ENCODE measurements at regions not wholly inside any gene's neighbourhood (a gene's known extent, or its start where the extent isn't known, plus 50 kb on each side); places are given as distances from the start of the nearest gene placed in this dataset.

DNA sequence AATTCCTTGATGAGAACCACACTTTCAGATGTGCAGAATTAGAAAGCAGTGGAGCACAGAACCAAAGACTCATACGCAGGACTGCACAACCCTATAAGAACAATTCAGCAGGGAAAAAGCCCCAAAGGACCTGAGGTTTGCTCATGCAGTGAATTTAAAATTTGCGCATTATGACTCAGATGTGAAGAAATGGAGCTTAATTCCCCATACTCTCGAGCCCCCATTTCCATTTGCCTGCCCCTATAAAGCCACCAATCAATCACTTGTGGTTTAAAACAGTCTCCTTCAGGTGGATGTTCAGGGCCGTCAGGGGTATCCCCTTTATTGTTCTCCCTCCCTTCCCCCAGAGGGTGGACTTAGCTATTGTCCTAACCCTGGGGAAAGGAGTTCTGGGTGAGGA, 221.2 kb downstream of the IGSF11 start:
- H3K4me3 ChIP-seq (ENCODE audit: low read depth, low read length), result no peak overlapping the region
- DNase-seq (ENCODE audit: low read depth), result peak; percentile 31
- TF ChIP-seq CTCF (IDR thresholded peaks at IDR 0.05; ENCODE audit: low read depth, low read length, missing control alignments), result no peak

DNA sequence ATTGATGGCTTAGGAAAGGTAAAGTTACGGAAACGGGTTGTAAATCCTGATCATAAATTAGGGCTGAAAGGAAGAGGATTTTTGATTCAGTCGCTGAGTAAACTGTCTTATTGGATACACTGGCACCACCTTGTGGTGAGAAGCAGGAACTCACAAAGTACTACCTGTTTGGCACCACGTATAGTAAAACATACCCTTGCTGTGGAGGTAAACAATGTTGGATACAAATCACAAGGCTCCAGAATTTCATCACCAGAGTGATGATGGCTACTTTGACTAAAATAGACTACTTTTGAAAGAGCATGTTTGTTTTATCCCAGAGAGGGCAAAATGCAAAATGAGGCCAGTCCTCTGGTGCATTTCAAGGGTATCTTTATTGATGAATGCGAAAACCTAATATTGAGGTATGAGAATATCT, 216.9 kb downstream of the IGSF11 start:
- TF ChIP-seq CTCF (IDR thresholded peaks at IDR 0.05; ENCODE audit: low read depth, low read length, missing control alignments), result peak; percentile 84
- H3K4me3 ChIP-seq (ENCODE audit: low read depth, low read length), result no peak overlapping the region
- peak; percentile 42 for DNase-seq (ENCODE audit: low read depth)

DNA sequence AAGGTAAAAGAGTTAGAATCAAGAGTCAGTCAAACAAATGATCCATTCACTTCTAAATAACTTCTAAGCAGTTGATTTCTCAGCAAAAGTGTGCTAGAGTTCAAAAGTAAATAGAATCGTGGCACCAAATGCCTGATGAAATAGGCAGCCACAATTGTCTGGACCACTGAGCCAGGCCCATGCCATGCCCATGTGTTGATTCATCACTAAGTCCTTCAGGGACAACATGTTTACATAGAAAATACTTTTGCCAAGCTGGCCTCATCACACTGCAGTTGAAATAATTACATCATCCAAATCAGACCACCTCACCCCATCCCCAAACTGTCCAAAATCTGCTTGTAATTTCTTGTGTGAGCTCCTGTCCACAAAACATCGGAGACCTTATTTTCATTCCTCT, 216.3 kb downstream of the IGSF11 start:
- H3K4me3 ChIP-seq (ENCODE audit: low read depth, low read length), result no peak overlapping the region
- TF ChIP-seq CTCF (IDR thresholded peaks at IDR 0.05; ENCODE audit: low read depth, low read length, missing control alignments), result no peak
- no peak for DNase-seq (ENCODE audit: low read depth)

DNA sequence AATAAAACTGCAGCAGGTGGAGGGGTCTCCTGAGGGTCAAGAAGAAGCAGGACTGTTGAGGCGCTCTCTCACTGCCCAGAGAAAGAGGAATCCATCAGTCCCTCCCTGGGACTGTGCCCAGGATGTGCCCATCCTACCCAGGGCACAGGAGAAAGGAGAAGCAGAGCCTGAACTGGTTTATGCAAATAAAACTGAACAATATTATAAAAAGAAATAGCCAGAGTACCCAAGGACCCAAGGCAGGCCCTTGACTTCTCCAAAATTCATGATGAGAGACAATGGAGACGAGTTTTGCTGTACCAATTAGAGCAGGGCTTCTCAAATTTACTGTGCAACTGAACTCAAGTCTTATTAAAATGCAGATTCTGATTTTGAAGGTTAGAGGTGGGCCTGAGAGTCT, 211.0 kb downstream of the IGSF11 start:
- no peak for TF ChIP-seq CTCF (IDR thresholded peaks at IDR 0.05; ENCODE audit: low read depth, low read length, missing control alignments)
- H3K4me3 ChIP-seq (ENCODE audit: low read depth, low read length), result no peak overlapping the region
- no peak for DNase-seq (ENCODE audit: low read depth)

DNA sequence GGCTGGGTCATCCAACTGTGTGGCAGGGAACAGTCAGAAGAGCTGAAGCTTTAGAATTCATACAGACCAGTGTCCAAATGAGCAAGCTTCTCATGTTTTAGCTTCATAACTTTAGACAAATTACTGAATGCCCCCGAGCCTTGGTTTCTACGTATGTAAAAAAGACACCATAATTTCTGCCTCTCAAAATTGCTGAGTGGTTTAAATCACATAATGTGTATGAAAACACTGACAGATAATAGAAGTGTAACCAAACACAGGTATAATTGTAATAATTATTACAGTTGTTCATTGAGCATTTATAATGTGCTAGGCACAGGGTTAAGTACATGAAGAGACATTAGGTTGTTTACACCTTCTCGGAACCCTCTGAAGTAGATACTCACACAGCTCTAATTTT, 207.2 kb downstream of the IGSF11 start:
- H3K4me3 ChIP-seq (ENCODE audit: low read depth, low read length), result no peak overlapping the region
- TF ChIP-seq CTCF (IDR thresholded peaks at IDR 0.05; ENCODE audit: low read depth, low read length, missing control alignments), result no peak
- DNase-seq (ENCODE audit: low read depth), result no peak

DNA sequence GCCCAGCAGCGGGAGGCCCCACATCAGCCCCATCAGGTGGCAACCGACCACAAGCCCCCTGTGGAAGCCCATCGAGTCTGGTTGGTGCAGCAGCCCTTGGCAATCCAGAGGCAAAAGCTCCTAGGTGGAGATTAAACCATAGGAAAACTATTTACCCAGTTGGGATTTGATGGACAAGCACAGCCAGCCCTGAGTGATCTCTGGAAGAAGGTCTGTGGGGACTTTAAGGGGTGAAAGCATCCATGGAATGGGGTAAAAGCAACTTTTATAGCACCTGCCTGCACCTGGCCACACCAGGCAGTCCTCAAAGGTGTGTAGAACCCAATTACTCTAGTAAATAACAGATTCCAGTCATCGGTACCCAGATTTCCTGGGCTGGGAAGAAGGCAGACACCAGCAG, 206.3 kb downstream of the IGSF11 start:
- TF ChIP-seq CTCF (IDR thresholded peaks at IDR 0.05; ENCODE audit: low read depth, low read length, missing control alignments), result no peak
- no peak overlapping the region for H3K4me3 ChIP-seq (ENCODE audit: low read depth, low read length)
- no peak for DNase-seq (ENCODE audit: low read depth)

DNA sequence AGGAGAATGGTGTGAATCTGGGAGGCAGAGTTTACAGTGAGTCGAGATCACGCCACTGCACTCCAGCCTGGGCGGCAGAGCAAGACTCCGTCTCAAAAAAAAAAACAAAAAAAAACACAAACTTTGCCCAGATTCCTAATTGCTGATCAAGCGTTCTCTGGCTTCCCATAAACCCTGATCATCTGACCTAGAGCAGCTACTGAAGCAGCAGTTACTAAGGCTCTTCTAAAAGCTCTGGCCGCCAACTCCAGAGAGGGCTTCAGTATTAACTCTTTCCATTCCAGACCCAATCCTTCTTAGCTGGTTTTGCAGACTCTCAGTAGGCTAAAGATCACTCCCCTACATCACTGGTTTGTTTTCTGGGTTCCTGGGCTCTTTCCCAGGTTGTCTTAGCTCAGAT, 201.6 kb downstream of the IGSF11 start:
- DNase-seq (ENCODE audit: low read depth), result no peak
- no peak overlapping the region for H3K4me3 ChIP-seq (ENCODE audit: low read depth, low read length)
- TF ChIP-seq CTCF (IDR thresholded peaks at IDR 0.05; ENCODE audit: low read depth, low read length, missing control alignments), result no peak

Data from GM12864 (cell line).